GM23248 (cell line): ENCODE measurements at regions not wholly inside any gene's neighbourhood (a gene's known extent, or its start where the extent isn't known, plus 50 kb on each side); places are given as distances from the start of the nearest gene placed in this dataset.

Experiments
- EZH2 ChIP-seq: fragments of 200-600 bp; sonication (generic); IDR thresholded peaks from 2 replicates; pipeline ENCODE4 v1.6.1; 2018; ENCODE audit warnings: antibody characterized with exemption, mild to moderate bottlenecking; ENCODE audit not compliant: insufficient read depth, poor library complexity, severe bottlenecking
- EZH2phosphoT487 ChIP-seq: fragments of 200-600 bp; sonication (generic); IDR thresholded peaks from 2 replicates; pipeline ENCODE4 v1.6.1; 2018; ENCODE audit warnings: antibody characterized with exemption, moderate library complexity, mild to moderate bottlenecking, low read depth; ENCODE audit not compliant: insufficient read depth

- TF ChIP-seq EZH2phosphoT487 (no peak), EZH2 (no peak)
Observed at GRCh38 chr5:68454766-68455165, 239.2 kb downstream of the PIK3R1 start.
